Breast epithelium (tissue), 4 donors: ENCODE measurements at regions not wholly inside any gene's neighbourhood (a gene's known extent, or its start where the extent isn't known, plus 50 kb on each side); places are given as distances from the start of the nearest gene placed in this dataset.

Experiments used
- DNase-seq, 2 donors: peaks; one replicate each; pipeline ENCODE4 v3.0.0-alpha.2; 2019; ENCODE audit warnings: low spot score in 2 of 2
- H3K27ac ChIP-seq, 2 donors: fragments of 200-600 bp; sonication (generic) in 1 of 2; one replicate each; pipeline ENCODE4 v1.5.1; 2016 to 2019; ENCODE audit warnings: mild to moderate bottlenecking in 1 of 2
- H3K27me3 ChIP-seq, 2 donors: fragments of 200-600 bp; sonication (generic) in 1 of 2; one replicate each; pipeline versions ENCODE4 v1.5.1 to v1.6.0; 2017 to 2019; ENCODE audit warnings: control low read depth in 1 of 2, mild to moderate bottlenecking in 1 of 2
- H3K36me3 ChIP-seq: fragments of 200-600 bp; one replicate; pipeline ENCODE4 v1.5.1; 2019
- H3K4me1 ChIP-seq, 2 donors: fragments of 200-600 bp; sonication (generic); one replicate each; pipeline ENCODE4 v1.5.1; 2016 to 2019; ENCODE audit warnings: control low read depth in 1 of 2
- H3K4me3 ChIP-seq, 3 donors: fragments of 200-600 bp; sonication (generic); 1 replicate in 2 of 3; 2 replicates in 1 of 3; pipeline ENCODE4 v1.5.1; 2016 to 2019; ENCODE audit warnings: mild to moderate bottlenecking in 3 of 3, moderate library complexity in 2 of 3
- H3K9me3 ChIP-seq, 2 donors: fragments of 200-600 bp; sonication (generic) in 1 of 2; one replicate each; pipeline ENCODE4 v1.5.1; 2016 to 2019; ENCODE audit warnings: control low read depth in 1 of 2
- CTCF ChIP-seq, 3 donors: fragments of 450-650 bp; IDR thresholded peaks; one replicate each; pipeline ENCODE4 v1.5.1; 2016 to 2017; ENCODE audit warnings: antibody characterized with exemption in 3 of 3, mild to moderate bottlenecking in 3 of 3, moderate library complexity in 3 of 3
- POLR2A ChIP-seq: fragments of 450-650 bp; IDR thresholded peaks from one replicate; pipeline ENCODE4 v1.6.1; 2016; ENCODE audit warnings: antibody characterized with exemption, mild to moderate bottlenecking, moderate library complexity
- POLR2AphosphoS5 ChIP-seq, 3 donors: sonication (generic); formaldehyde crosslinking; IDR thresholded peaks; one replicate each; pipeline ENCODE4 v1.6.1; 2017; ENCODE audit warnings: antibody characterized with exemption in 3 of 3
- intact Hi-C: fragments of 100-400 bp; cut with DNase I; formaldehyde crosslinking; loops from one replicate; pipeline ENCODE4 v1.15.1; 2023; ENCODE audit warnings: low total_unique reads

- intact Hi-C loops: no loop called here
Measured at GRCh38 chr1:208791456-208791855, 547.3 kb upstream of the PLXNA2 start.

DNA sequence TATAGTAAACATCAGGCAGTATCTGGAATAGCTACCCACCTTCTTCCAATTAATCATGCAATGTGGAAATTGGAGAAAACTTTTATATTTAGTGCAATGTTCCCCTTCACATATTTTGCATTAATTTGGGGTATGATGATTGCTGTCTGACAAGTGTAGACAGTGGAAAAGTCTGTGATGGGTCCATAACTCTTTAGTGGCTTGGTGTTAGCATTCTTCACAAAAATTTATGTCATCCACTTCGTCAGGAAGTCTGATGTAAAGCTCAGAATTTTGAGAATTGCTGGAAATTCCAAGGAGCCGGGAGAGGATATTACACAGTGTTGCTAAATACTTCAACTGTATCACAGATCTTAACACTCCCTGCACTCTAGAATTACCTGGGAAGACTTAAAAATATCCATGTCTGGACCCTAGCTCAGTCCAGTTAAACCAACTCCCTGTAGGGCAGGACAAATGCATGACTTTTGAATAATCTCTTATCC, 549.7 kb upstream of the PLXNA2 start:
- Histone ChIP-seq H3K27me3 (no peaks in the 10 kb centered on the region), H3K9me3 (no peaks in the 10 kb centered on the region), H3K36me3 (no peaks in the 10 kb centered on the region), H3K27ac (no peak overlapping the region), H3K4me1 (no peaks in the 10 kb centered on the region), H3K4me3 (no peak overlapping the region)
- no peak for DNase-seq
- no peak for TF ChIP-seq POLR2AphosphoS5 (IDR thresholded peaks at IDR 0.05)
- no peak for TF ChIP-seq CTCF (IDR thresholded peaks at IDR 0.05)
- no peak for TF ChIP-seq POLR2A
- intact Hi-C loops: no loop called here

More at GRCh38 chr1:208791456-208791855, 547.3 kb upstream of the PLXNA2 start:
- no peaks in the 10 kb centered on the region for H3K27me3 ChIP-seq
- DNase-seq: no peak
- H3K4me1 ChIP-seq: no peaks in the 10 kb centered on the region
- H3K4me3 ChIP-seq: no peak overlapping the region
- no peaks in the 10 kb centered on the region for H3K9me3 ChIP-seq
- no peak overlapping the region for H3K27ac ChIP-seq
- TF ChIP-seq CTCF (IDR thresholded peaks at IDR 0.05): no peak
- no peak for TF ChIP-seq POLR2AphosphoS5 (IDR thresholded peaks at IDR 0.05)
- TF ChIP-seq POLR2A: no peak
- no peaks in the 10 kb centered on the region for H3K36me3 ChIP-seq

DNA sequence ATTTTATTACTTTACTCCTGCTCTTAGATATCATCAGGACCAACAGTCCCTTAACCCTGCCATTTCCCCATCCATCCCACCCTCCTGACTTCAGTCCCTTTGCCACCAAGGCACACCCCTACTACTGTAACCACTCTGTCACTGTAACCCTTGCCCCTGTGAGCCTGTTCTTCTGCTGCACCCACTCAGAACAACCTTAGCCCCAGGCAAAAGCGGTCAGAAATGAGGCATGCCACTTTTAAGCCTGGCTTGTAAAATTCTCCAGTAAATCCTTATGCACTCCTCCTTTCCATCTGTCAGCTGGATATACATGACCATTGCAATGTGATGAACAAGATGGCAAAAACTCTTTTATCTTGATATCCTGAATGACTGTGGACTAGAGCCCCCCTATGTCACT, 555.0 kb upstream of the PLXNA2 start:
- Histone ChIP-seq H3K27me3 (no peaks in the 10 kb centered on the region), H3K27ac (no peak overlapping the region), H3K4me3 (no peak overlapping the region), H3K36me3 (no peaks in the 10 kb centered on the region), H3K4me1 (no peaks in the 10 kb centered on the region), H3K9me3 (no peaks in the 10 kb centered on the region)
- TF ChIP-seq POLR2A (no peak), POLR2AphosphoS5 (IDR thresholded peaks at IDR 0.05) (no peak), CTCF (IDR thresholded peaks at IDR 0.05) (no peak)
- no peak for DNase-seq
- intact Hi-C loops: no loop called here

GRCh38 chr1:208803011-208803811, 559.0 kb upstream of the PLXNA2 start:
- Histone ChIP-seq H3K27ac (no peak overlapping the region), H3K4me1 (no peaks in the 10 kb centered on the region), H3K4me3 (no peak overlapping the region), H3K36me3 (no peaks in the 10 kb centered on the region), H3K27me3 (no peaks in the 10 kb centered on the region), H3K9me3 (peaks cover 0 to 6% of the 10 kb centered on the region in 2 donors)
- intact Hi-C loops: no loop called here
- DNase-seq: no peak
- TF ChIP-seq POLR2AphosphoS5 (IDR thresholded peaks at IDR 0.05) (no peak), POLR2A (no peak), CTCF (IDR thresholded peaks at IDR 0.05) (no peak)

- Histone ChIP-seq H3K4me3 (no peak overlapping the region), H3K36me3 (no peaks in the 10 kb centered on the region), H3K27me3 (peaks cover 0 to 7% of the 10 kb centered on the region in 2 donors), H3K27ac (no peak overlapping the region), H3K9me3 (peaks cover 0 to 6% of the 10 kb centered on the region in 2 donors), H3K4me1 (no peaks in the 10 kb centered on the region)
- TF ChIP-seq POLR2A: no peak
- TF ChIP-seq POLR2AphosphoS5 (IDR thresholded peaks at IDR 0.05): no peak
- no peak for TF ChIP-seq CTCF (IDR thresholded peaks at IDR 0.05)
- intact Hi-C loops: no loop called here
- no peak for DNase-seq
Measured at GRCh38 chr1:208807446-208808127, 563.4 kb upstream of the PLXNA2 start.
